ENCODE measurements at regions not wholly inside any gene's neighbourhood (a gene's known extent, or its start where the extent isn't known, plus 50 kb on each side); places are given as distances from the start of the nearest gene placed in this dataset.

DNA sequence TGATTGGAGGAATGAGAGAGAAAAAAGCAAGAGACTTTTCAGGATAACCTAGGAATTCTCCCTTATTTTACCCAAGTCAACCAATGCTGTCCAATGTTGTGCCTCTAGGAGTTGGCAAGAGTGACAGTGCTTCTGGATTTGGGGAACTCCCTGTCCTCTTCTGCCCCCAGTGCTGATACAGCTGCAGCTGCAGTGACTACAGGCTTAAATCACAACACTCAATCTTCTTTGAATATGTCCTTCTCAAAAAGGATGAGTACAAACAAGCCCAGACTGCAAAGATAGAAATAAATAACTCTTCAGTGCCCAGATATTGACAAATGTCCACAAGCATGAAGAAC is 141.0 kb upstream of the COL21A1 start:
- BruUV-seq (replicated peaks), result no TSS peak
- Histone ChIP-seq H3K27ac (ENCODE audit: insufficient read depth, low read length) (no peak overlapping the region), H2AK9ac (replicated peaks; ENCODE audit: low read depth, low read length, poor library complexity) (no peak overlapping the region)

More for the DNA sequence above, 141.0 kb upstream of the COL21A1 start:
- Histone ChIP-seq H3K56ac (ENCODE audit: extremely low read depth, insufficient read depth, low read length) (no peak overlapping the region), H3K9ac (ENCODE audit: low read depth, low read length) (no peak overlapping the region), H4K91ac (ENCODE audit: insufficient read depth, low read depth, low read length) (no peak overlapping the region), H2BK20ac (ENCODE audit: low read depth, low read length) (no peak overlapping the region), H2BK120ac (ENCODE audit: low read depth, low read length) (no peak overlapping the region), H2AK5ac (ENCODE audit: low read depth, low read length) (no peak overlapping the region), H3K9me3 (ENCODE audit: control insufficient read depth, insufficient read depth, low read length) (no peaks in the 10 kb centered on the region), H4K5ac (ENCODE audit: low read depth, low read length) (no peak overlapping the region), H3K9me1 (ENCODE audit: insufficient read depth, low read length) (no peaks in the 10 kb centered on the region), H4K20me1 (ENCODE audit: insufficient read depth, low read length) (no peaks in the 10 kb centered on the region), H3K4me2 (ENCODE audit: low read depth, low read length) (no peak overlapping the region), H3K4me1 (ENCODE audit: control insufficient read depth, insufficient read depth, low read length) (no peaks in the 10 kb centered on the region), H3K36me3 (ENCODE audit: control insufficient read depth, insufficient read depth, low read length) (no peaks in the 10 kb centered on the region), H3K23ac (ENCODE audit: low read depth, low read length) (no peak overlapping the region), H2BK5ac (ENCODE audit: low read depth, low read length, poor library complexity, severe bottlenecking) (no peak overlapping the region), H3K27me3 (ENCODE audit: control insufficient read depth, insufficient read depth, low read length) (no peaks in the 10 kb centered on the region), H3K18ac (ENCODE audit: low read depth, low read length) (no peak overlapping the region), H3K14ac (replicated peaks; ENCODE audit: low read depth, low read length) (no peak overlapping the region), H2AFZ (replicated peaks; ENCODE audit: low read length, poor library complexity) (no peak overlapping the region), H4K8ac (ENCODE audit: low read depth in 2 of 2, low read length in 2 of 2) (no peak overlapping the region), H3K4me3 (ENCODE audit: insufficient read depth, low read depth, low read length) (no peak overlapping the region), H3K79me1 (ENCODE audit: low read depth in 1 of 2, low read length in 2 of 2) (no peaks in the 10 kb centered on the region), H3K4ac (ENCODE audit: low read depth, low read length) (no peak overlapping the region), H2BK15ac (ENCODE audit: low read depth, low read length) (no peak overlapping the region)
- TF ChIP-seq CEBPB (IDR thresholded peaks at IDR 0.05; ENCODE audit: low read depth, low read length), result no peak
- in situ Hi-C loops (cut with MboI; ENCODE audit: low sequenced_read_pairs) (no loop called here), dilution Hi-C loops (cut with HindIII; ENCODE audit: low sequenced_read_pairs, unreplicated experiment) (no loop called here), intact Hi-C loops (cut with micrococcal nuclease) (no loop called here)
- ATAC-seq (ENCODE audit: low read depth) (no peak), DNase-seq (no peak)
- ChIA-PET CTCF (no interaction called here), POLR2A (ENCODE audit: unreplicated experiment) (no interaction called here)

Measured in IMR-90 (cell line).